NT2/D1 (cell line): ENCODE measurements at regions not wholly inside any gene's neighbourhood (a gene's known extent, or its start where the extent isn't known, plus 50 kb on each side); places are given as distances from the start of the nearest gene placed in this dataset.

Experiments used
- SUZ12 ChIP-seq: IDR thresholded peaks from 2 replicates; pipeline ENCODE4 v1.6.1; 2011; ENCODE audit not compliant: insufficient read length, insufficient read depth; ENCODE audit errors: extremely low read depth
- ZNF274 ChIP-seq: IDR thresholded peaks from 2 replicates; pipeline ENCODE4 v1.6.1; 2011; ENCODE audit warnings: mild to moderate bottlenecking, low read depth, low read length

- TF ChIP-seq SUZ12 (no peak), ZNF274 (no peak)
These were observed 458.7 kb upstream of the HSF2 start for GRCh38 chr6:121940728-121941127.
